GM12873 (cell line): ENCODE measurements at regions not wholly inside any gene's neighbourhood (a gene's known extent, or its start where the extent isn't known, plus 50 kb on each side); places are given as distances from the start of the nearest gene placed in this dataset.

Experiments used
- CTCF ChIP-seq: IDR thresholded peaks from 2 replicates; pipeline ENCODE4 v1.5.1; 2012; ENCODE audit warnings: low read depth, mild to moderate bottlenecking, moderate library complexity, low read length, control low read depth; ENCODE audit not compliant: insufficient read depth; ENCODE audit errors: missing control alignments

- no peak for TF ChIP-seq CTCF
Observed at GRCh38 chr17:34475296-34475695, 104.1 kb upstream of the TMEM132E start.

GRCh38 chr17:34474706-34475105 is 104.7 kb upstream of the TMEM132E start:
- TF ChIP-seq CTCF: no peak

GRCh38 chr17:34472363-34472762 is 107.0 kb upstream of the TMEM132E start:
- TF ChIP-seq CTCF: no peak

GRCh38 chr17:34465789-34466188 is 102.8 kb upstream of the CCL1 start:
- no peak for TF ChIP-seq CTCF

GRCh38 chr17:34464812-34465211 is 101.8 kb upstream of the CCL1 start:
- no peak for TF ChIP-seq CTCF

- TF ChIP-seq CTCF: no peak
Observed at GRCh38 chr17:34458266-34458665, 95.2 kb upstream of the CCL1 start.

- TF ChIP-seq CTCF: no peak
Observed at GRCh38 chr17:34456121-34456520, 93.1 kb upstream of the CCL1 start.
